Pancreas (tissue), 10 donors: ENCODE measurements at regions not wholly inside any gene's neighbourhood (a gene's known extent, or its start where the extent isn't known, plus 50 kb on each side); places are given as distances from the start of the nearest gene placed in this dataset.
A peak's percentile ranks its signal among the peaks of the same experiment; 100 is the strongest.

Source experiments
- ATAC-seq, 4 donors: fragments of 200-7000 bp; cut with Tn5 transposase; one replicate each; pipeline versions ENCODE4 v1.8.0 to v1.9.1; 2020; ENCODE audit warnings: mild to moderate bottlenecking in 4 of 4, moderate library complexity in 4 of 4
- DNase-seq, 6 donors: peaks; one replicate each; pipeline ENCODE4 v3.0.0-alpha.2; 2020
- FAIRE-seq: peaks from 2 replicates; lab custom pipeline; 2012; peaks lifted over from hg19 to GRCh38; lab: Jason Lieb, UNC
- H3K27ac ChIP-seq, 4 donors: fragments of 200-600 bp; sonication (generic); 1 replicate in 3 of 4; 2 replicates in 1 of 4; pipeline versions ENCODE4 v1.5.0 to v1.8.0; 2020
- H3K27me3 ChIP-seq, 4 donors: fragments of 200-600 bp; one replicate each; pipeline ENCODE4 v1.8.0; 2021
- H3K36me3 ChIP-seq, 3 donors: fragments of 200-600 bp; sonication (generic) in 1 of 3; one replicate each; pipeline versions ENCODE4 v1.5.0 to v1.8.0; 2020 to 2021
- H3K4me1 ChIP-seq, 3 donors: fragments of 200-600 bp; one replicate each; pipeline ENCODE4 v1.8.0; 2021
- H3K4me3 ChIP-seq, 4 donors: fragments of 200-600 bp; sonication (generic) in 2 of 4; one replicate each; pipeline versions ENCODE4 v1.5.0 to v1.8.0; 2020 to 2021
- H3K9me3 ChIP-seq, 4 donors: fragments of 200-600 bp; one replicate each; pipeline ENCODE4 v1.8.0; 2021
- CTCF ChIP-seq, 4 donors: fragments of 200-600 bp; sonication (generic) in 3 of 4; IDR thresholded peaks; one replicate each; pipeline versions ENCODE4 v1.5.0 to v1.8.0; 2021; ENCODE audit warnings: antibody characterized with exemption in 4 of 4
- WGBS, 2 donors: extraction: QIAGEN DNeasy Blood & Tissue Kit; methylation state at CpG; one replicate each; pipeline ENCODE4 v1.1.7; 2013; 5-methylcytosine and 5-hydroxymethylcytosine counted together
- intact Hi-C, 3 donors: fragments of 100-400 bp; cut with DNase I; formaldehyde crosslinking; loops; one replicate each; pipeline versions ENCODE4 v1.11.1 to v1.14.2; 2022
- donor health status: healthy with polysubstance abuse.
- donor health status: DM: no; HTN: no; CAD: no; lungs with moderate emphysema.
- donor health status: DM: no; HTN: no; CAD: no.
- donor health status: control.
- donor health status: control.
- donor health status: Bipolar disorder and iron deficiency.
- donor health status: DM: yes; HTN: yes; CAD: no.
- donor health status: DM: no; HTN: no; CAD: no.
- donor health status: DM: no; HTN: no; CAD: no.
- donor health status: DM: yes; HTN: yes; CAD: no.

- Histone ChIP-seq H3K36me3 (no peaks in the 10 kb centered on the region), H3K4me1 (no peaks in the 10 kb centered on the region), H3K9me3 (no peaks in the 10 kb centered on the region), H3K4me3 (no peak overlapping the region), H3K27ac (no peak overlapping the region), H3K27me3 (no peaks in the 10 kb centered on the region)
- ATAC-seq (no peak), DNase-seq (no peak), FAIRE-seq (no peak)
- 77 to 93% methylated on average over 3 of the region's 3 CpGs for WGBS, 2 donors
- intact Hi-C loops: no loop called here
- TF ChIP-seq CTCF (IDR thresholded peaks at IDR 0.05): no peak
These were observed 375.7 kb downstream of the ACTL7B start for GRCh38 chr9:108479989-108480652.

GRCh38 chr9:108478431-108479332 is 377.1 kb downstream of the ACTL7B start:
- no peak for TF ChIP-seq CTCF (IDR thresholded peaks at IDR 0.05)
- 69 to 73% methylated on average over 11 of the region's 11 CpGs for WGBS, 2 donors
- no peaks in the 10 kb centered on the region for H3K36me3 ChIP-seq
- DNase-seq (no peak), ATAC-seq (peak in 2 of 4 donors; percentile 19 to 51), FAIRE-seq (no peak)
- no peaks in the 10 kb centered on the region for H3K27me3 ChIP-seq
- no peak overlapping the region for H3K4me3 ChIP-seq
- H3K4me1 ChIP-seq: no peaks in the 10 kb centered on the region
- no peak overlapping the region for H3K27ac ChIP-seq
- intact Hi-C loops: no loop called here
- H3K9me3 ChIP-seq: no peaks in the 10 kb centered on the region

- intact Hi-C loops: no loop called here
- Histone ChIP-seq H3K36me3 (no peaks in the 10 kb centered on the region), H3K4me1 (no peaks in the 10 kb centered on the region), H3K27ac (no peak overlapping the region), H3K9me3 (no peaks in the 10 kb centered on the region), H3K4me3 (no peak overlapping the region), H3K27me3 (peaks cover 0 to 4% (median 0%) of the 10 kb centered on the region in 4 donors)
- WGBS, 2 donors: 74 to 77% methylated on average over 6 of the region's 6 CpGs
- TF ChIP-seq CTCF (IDR thresholded peaks at IDR 0.05): no peak
- peak; percentile 39 for FAIRE-seq
- DNase-seq: no peak
- peak in 1 of 4 donors; percentile 75 for ATAC-seq
These were observed 378.2 kb downstream of the ACTL7B start for GRCh38 chr9:108477529-108478006.

- Histone ChIP-seq H3K4me3 (no peak overlapping the region), H3K36me3 (no peaks in the 10 kb centered on the region), H3K27me3 (peaks cover 0 to 7% (median 0%) of the 10 kb centered on the region in 4 donors), H3K9me3 (no peaks in the 10 kb centered on the region), H3K27ac (no peak overlapping the region), H3K4me1 (no peaks in the 10 kb centered on the region)
- no peak for TF ChIP-seq CTCF (IDR thresholded peaks at IDR 0.05)
- DNase-seq: no peak
- intact Hi-C loops: no loop called here
- WGBS, 2 donors: 43 to 64% methylated on average over 3 of the region's 3 CpGs
- FAIRE-seq: no peak
- ATAC-seq: no peak
These were observed 379.2 kb downstream of the ACTL7B start for GRCh38 chr9:108476574-108476973.
